GM12892 (cell line): ENCODE measurements at regions not wholly inside any gene's neighbourhood (a gene's known extent, or its start where the extent isn't known, plus 50 kb on each side); places are given as distances from the start of the nearest gene placed in this dataset.

Source experiments
- POLR2A ChIP-seq: IDR thresholded peaks from 2 replicates; pipeline ENCODE4 v1.6.1; 2011; ENCODE audit warnings: low read depth, low read length, control low read depth
- POLR2AphosphoS5 ChIP-seq: IDR thresholded peaks from 2 replicates; pipeline ENCODE4 v1.6.1; 2011; ENCODE audit warnings: low read depth, low read length, control low read depth
- TAF1 ChIP-seq: IDR thresholded peaks from 2 replicates; pipeline ENCODE4 v1.6.1; 2011; ENCODE audit warnings: low read depth, mild to moderate bottlenecking, control low read depth, low read length, borderline replicate concordance

DNA sequence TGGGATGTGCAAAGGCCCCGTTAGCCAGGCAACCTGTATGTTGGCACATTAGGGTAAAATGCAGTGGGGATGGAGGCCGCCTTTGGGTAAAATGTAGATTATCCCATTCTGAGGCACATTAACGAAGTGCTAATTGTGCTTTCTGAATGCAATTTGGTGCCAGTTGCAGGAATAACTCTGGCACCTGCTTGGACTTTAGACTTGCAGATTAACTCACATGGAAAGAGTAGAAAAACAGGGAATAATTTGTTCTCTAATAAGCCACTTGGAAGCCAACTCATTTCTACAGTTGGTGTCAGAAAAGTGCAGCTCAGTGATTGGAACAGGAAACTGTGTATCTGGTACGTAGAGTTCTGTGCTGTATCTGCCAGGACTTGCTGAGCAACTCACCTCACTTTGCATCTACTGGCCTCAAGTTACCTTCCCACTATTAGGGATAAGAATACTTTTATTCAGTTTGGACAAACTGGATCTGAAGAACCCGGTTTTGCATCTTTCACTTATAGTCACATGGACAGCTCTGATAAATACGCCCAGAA, 377.4 kb upstream of the PODXL start:
- TF ChIP-seq TAF1 (no peak), POLR2A (no peak), POLR2AphosphoS5 (no peak)
